ENCODE measurements at regions not wholly inside any gene's neighbourhood (a gene's known extent, or its start where the extent isn't known, plus 50 kb on each side); places are given as distances from the start of the nearest gene placed in this dataset.

DNA sequence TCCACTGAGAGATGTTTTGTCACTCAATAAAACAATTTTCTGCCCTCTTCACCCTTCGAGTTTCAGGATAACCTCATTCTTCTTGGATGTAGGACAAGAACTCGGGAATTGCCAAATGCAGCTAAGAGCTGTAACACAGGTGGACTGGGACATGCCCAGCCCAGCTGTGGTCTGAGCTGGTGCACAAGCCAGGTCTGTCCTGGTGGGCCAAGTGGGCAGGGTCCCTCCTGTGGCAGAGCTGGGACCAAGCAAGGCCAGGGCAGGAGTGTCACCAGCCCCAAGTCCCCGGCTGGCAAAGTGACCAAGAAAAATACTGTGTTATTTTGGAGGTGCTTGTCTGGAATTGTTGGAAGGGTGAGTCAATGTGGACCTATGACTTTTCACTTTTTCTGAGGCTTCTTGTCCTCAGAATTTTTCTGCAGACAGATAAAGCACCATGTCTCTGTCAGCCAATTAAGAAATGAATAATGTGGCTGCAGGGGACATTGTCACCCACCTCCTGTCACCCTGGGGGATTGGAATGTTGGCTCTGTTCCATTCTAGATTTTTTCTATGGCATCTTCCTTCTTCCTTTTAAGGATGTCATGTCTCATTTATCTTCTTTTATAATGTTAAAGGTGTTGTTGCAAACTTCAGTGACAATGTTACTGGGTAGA lies 645.2 kb upstream of the EPHA6 start:
- no peak for DNase-seq (ENCODE audit: low read depth)

DNA sequence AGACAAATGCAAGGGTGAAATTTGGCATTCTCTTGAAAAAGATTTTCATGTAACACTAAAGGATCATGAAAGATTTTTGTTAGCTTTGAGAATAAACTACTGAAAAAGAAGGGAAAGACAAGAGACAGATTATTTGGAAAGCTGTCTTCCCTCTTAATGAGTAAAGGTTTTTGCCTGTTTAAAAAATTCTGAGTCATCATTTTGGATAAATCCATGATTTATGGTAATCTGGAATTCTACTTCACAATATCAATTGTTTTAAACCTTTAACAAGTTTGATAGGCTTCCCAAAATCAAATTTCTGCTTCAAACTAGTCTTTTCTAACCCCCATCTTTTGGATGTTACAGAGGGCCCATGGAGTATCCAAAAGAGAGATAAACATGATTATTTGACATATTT lies 641.5 kb upstream of the EPHA6 start:
- DNase-seq (ENCODE audit: low read depth): no peak

DNA sequence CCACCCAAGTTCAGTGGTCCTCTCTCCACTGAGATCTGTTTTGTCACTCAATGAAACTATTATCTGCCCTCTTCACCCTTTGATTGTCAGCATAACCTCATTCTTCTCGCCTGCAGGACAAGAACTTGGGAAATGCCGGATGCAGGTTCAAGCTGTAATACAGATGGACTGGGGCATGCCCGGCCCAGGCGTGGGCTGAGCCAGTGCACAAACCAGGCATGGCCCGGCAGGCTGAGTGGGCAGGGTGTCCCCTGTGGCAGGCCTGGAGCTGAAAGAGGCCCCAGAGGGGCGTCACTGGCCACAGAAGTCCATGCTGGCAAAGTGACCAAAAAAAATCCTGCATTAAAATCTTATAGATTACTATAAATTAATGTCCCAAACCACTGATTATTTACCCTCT lies 638.9 kb upstream of the EPHA6 start:
- no peak for DNase-seq (ENCODE audit: low read depth)

DNA sequence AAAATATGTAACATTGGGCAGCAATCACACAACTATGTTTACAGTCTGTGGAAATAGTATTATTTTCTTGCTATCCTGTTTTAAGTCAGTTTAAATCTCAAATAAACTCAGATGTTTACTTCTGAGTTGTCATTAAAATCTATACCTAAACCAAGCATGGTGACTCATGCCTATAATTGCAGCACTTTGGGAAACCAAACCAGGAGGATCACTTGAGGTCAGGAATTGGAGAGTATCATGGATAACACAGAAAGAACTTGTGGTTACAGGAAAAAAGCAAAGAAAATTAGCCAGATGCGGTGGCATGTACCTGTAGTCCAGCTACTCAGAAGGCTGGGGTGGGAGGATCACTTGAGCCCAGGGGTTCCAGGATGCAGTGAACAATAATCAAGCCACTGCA lies 631.6 kb upstream of the EPHA6 start:
- DNase-seq (ENCODE audit: low read depth): no peak

DNA sequence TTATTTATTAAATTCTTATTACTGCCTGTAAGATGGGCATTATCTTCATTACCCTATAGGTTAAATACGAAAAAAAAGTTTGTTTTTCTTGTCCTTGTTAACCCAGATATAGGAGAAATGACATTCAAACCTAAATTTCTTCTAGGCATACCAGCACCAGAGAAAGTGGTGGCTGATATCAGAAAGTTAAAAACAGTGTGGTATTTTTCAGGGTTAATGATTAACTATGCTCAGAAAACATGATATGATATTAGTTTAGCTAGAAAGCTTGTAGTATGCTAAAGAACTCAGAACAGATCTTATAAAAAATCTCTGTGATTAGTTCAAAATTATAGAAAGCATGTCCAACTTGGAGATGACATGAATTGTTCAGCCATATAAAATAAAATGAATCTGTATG lies 630.5 kb upstream of the EPHA6 start:
- no peak for DNase-seq (ENCODE audit: low read depth)

DNA sequence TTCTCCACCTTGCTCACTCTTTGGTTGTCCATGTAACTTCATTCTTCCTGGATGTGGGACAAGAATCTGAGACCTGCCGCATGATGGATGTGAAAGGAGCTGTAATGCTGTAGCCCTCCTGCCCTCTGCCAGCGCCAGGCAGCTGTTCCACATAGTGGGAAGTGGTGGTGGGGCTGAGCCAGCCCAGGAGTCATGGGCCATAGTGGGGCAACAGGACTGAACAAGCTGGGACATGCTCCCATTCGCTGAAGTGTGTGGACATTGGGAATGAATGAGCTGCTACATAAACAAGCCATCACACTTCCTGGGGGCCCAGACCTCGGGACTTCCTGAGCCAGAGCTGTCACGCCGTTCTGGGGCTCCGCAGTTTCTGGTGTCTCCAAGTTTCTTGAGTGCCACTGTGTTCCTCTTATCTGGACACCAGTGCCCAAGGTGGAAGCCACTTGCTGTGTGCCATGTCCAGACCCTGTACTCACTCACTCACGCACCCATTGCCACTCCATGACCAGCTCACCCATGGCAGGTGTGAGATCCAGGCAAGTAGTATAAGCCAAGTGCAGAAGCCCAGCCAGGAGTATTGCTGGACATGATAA lies 624.3 kb upstream of the EPHA6 start:
- DNase-seq (ENCODE audit: low read depth): no peak

DNA sequence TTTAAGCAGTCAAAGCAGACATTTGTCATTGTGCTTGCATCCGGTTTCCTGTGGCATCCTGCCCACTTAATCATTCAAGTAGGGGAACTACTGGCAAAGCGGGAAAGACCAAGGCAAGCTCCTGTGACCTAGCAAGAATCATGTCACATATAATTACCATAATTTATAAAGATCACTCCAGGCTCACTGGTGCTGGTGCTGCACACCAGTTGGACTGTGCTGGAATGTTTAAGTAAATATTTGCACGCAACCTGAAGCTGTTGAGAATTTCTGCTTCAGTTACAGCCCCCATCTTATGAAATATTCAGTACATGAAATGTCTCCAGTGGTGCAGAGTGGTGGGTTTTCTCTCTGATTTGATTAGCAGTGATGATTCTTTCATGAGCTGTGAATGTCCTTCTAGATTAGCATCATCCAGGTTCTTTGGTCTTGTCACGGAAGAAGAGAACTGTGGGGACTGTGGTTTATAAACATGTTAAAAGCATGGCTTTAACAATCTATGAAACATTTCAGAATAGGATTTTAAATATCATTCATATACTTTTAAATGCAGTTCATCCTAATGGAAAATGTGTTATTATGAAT lies 621.3 kb upstream of the EPHA6 start:
- no peak for DNase-seq (ENCODE audit: low read depth)

DNA sequence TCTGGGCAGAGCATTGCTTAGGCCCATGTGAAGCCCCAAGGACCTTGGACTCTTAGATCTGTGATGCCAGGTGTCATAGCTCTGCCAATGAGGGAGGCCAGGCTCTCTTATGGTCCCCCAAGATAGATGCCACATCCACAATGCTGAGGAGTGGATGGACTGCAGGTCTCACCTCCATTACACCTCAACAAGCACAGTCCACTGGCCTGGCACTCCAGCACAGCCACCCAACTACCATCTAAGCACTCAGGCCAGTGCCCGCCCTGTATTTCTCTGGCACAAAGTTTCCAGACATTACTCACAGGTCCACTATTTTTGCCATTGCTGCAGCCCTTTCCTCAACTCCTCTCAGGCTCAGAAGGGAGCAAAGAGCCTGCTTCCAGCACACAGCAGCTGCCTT lies 613.5 kb upstream of the EPHA6 start:
- DNase-seq (ENCODE audit: low read depth): no peak

DNA sequence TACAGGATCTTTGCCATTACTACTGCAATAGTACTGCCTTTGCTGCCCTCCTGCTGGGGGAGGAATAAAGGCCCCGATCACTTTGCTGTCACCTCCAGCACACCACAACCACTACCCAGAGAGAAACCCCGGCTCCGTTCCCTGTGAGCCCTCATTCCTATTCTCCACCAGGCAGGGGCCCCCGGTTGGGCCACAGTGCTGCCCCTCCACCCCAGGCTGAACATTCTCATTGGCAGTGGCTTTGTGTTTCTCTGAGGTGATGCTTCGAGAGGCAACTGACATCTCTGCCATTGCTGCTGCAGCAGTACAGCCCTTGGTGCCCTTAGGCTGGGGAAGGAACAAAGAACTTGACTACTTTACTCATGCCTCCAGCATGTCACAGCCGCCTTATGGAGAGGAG lies 612.9 kb upstream of the EPHA6 start:
- DNase-seq (ENCODE audit: low read depth): no peak

DNA sequence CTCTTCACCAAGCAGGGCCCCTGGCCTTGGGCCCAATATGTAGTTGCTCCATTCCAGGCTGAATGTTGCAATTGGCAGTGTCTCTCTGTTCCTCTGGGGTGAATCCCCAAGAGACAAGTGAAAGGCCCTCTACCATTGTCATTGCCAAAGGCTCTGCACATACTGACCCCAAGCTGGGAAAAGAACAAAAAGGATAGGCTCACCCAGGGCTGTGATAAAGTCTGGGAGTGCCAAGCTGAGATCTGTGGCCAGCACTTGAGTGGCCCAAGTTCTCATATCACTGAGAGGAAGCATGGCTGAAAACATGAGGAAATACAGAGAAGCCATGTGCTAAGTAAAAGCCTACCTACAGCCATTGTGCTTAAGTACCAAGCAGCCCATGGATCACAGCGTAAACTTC lies 612.2 kb upstream of the EPHA6 start:
- no peak for DNase-seq (ENCODE audit: low read depth)

DNA sequence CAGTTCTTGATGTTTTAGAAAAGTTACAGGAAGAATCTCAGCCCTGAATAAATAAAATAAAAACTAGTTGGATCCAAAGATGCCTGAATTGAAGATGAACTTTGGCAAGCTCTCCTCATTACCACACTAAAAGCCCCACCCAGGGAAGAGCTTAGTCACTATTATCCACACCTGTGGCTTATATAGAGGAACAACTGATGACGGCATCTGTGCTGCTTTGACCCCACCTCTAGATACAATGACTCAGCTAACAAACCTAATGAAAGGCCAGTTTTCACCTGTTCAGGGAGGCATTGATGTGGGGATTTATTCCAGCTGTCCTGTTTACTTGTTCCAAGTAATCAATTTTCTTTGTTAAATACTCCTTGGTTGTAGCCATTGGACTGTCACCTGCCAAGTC lies 604.7 kb upstream of the EPHA6 start:
- DNase-seq (ENCODE audit: low read depth): no peak

DNA sequence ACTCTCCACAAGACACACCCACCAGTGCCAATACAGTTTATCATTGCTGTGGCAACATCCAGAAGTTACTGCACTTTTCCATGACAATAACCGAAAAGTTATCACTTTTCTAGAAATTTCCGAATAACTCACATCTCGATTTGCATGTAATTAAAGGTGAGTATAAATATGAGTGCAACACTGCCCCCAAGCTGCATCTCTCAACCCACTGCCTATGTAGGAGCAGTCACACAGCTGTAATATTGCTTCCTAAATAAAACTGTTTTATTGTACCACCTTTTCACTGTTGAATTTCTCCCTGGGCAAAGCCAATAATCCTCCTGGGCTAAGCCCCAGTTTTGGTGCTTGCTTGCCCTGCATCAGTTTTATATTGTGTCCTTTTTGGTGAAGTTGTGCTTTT lies 601.0 kb upstream of the EPHA6 start:
- DNase-seq (ENCODE audit: low read depth): no peak

DNA sequence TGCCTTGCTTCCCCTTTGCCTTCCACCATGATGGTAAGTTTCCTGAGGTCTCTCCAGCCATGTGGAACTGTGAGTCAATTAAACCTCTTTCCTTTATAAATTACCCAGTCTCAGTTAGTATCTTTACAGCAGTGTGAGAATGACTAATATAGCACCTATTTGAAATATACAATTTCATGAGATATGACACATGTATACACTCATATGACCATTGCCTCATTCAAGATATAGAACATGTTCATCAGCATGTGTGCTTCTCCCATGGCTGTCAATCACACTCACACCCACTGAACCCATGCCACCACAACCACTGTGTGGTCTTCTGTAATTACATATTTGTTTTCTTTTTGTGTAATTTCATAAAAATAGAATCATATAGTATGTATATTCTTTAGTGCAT lies 599.5 kb upstream of the EPHA6 start:
- no peak for DNase-seq (ENCODE audit: low read depth)

DNA sequence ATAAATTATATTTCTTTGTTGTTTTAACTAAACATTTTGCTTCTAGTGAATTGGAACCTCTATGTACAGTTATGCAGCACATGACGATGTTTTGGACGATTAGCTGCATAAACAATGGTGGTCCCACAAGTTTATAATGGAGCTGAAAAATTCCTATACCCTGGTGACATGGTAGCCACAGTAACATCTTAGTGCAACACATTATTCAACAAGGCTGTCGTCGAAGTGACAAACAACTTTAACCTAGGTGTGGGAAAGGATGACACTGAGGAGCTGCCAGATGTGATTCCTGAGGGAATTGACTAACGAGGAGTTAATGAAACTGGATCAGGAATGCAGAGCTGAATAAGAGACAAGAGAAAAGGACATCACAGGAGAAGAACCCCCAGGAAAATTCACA lies 588.9 kb upstream of the EPHA6 start:
- no peak for DNase-seq (ENCODE audit: low read depth)

DNA sequence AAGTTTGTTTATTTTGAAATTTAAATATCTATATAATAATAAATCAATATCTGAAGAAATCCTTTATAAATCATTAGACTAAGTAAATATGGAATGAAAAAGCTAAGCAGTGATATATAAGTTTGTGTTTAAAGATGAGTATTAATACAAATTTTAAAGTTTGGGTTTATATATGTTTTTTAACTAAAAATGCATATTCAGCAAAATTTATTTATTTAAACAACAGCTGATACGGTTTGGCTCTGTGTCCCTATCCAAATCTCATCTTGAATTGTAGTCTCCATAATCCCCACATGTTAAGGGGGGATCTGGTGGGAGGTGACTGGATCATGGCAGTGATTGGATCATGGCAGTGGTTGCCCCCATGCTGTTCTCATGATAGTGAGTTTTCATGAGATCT lies 580.7 kb upstream of the EPHA6 start:
- DNase-seq (ENCODE audit: low read depth): no peak

DNA sequence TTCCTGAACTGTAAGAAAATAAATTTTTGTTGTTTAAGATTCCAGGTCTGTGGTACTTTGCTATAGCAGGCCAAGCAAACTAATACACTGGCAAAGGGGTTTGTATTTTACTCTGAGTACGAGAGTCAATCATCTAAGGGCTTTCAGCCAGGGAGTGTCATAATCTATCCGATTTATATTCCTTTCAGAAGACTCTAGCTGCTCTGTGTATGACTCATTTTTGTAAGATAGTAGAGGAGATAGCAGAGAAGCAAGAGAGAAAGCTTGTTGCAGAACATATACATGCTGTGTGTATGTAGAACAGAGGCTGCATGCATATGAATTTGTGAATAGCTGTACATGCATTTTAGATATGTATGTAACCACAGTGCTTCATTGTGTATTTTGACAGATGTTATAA lies 577.9 kb upstream of the EPHA6 start:
- no peak for DNase-seq (ENCODE audit: low read depth)

DNA sequence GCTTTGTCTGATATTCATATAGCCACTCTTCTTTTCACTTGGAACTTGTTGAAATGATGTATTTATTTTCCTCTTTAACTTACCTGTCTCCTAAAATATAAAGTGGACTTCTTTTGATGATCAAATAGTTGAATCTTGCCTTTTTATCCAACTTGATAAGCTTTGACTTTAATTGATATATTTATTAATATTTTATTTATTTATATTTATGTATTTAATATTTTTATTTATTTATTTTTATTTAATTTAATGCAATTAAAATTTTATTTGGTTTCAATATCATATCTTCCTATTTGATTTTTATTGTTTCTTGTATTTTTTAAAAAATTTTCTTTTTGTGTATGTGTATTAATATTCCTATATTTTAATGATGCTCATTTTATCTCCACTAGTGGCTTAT lies 555.1 kb upstream of the EPHA6 start:
- DNase-seq (ENCODE audit: low read depth): no peak

DNA sequence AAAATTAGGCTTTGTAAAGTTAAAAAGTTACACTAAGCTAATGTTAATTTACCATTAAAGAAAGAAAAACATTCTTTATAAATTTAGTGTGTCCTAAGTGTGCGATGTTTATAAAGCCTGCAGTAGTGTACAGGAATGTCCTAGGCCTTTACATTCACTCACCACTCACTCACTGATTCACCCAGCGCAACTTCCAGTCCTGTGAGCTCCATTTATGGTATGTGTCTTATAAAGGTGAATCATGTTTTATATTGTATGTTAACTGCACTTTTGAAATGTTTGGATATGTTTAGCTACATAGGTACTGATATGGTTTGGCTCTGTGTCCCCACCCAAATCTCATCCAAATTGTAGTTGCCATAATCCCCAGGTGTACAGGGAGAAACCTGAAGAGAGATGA lies 549.7 kb upstream of the EPHA6 start:
- DNase-seq (ENCODE audit: low read depth): no peak

DNA sequence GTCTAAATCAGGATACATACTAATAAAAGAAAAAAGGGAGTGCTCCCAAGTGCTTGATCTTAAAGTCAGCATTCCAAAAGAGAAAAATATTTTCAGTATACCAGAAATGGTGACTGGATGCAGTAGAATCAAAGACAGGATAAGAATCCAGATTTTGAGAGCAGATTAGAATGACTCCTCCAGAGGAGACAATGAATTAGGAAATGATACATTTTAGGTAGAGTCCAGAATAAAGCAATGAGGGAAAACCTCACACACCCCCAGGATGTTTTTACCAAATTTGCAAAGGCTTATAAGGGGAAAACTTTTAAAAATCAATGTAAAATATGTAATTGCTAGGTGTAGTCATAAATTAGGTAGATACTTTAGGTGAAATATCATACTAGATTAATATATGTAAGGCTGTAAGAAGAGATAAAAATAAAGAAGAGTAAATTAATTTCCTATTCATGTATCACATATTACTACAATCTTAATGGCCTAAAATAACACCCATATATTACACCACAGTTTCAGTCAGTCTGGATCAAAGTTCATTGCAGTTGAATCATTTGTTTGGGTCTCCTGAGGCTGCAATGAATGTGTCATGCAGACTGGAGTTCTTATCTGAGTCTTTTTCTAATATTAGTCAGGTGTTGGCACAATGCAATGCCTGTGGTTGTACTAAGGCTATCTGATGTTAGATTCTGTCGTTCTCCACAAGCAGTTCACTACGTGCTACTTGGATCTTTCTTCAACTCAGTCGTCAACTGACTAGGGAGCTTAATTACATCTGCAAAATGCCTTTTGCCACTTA lies 547.8 kb upstream of the EPHA6 start:
- DNase-seq (ENCODE audit: low read depth): peak; percentile 66

DNA sequence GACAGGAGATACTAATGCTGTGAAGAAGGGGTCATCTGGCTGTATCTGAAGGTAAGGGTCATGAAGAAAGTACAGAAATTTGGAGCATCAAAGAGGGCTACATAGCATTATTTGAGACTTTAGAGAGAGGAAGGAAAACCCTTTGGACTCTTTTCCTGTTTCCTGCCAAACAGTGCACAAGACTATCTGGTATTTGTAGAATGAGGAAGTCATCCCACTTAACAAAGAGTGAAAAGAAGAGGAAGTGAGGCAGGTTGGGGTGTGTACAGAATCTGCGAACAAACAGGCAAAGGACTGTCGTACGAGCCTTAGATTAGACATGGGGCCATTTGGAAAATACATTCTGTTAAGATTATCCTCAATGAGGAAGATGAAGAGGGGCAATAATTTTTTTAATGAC lies 546.8 kb upstream of the EPHA6 start:
- no peak for DNase-seq (ENCODE audit: low read depth)

DNA sequence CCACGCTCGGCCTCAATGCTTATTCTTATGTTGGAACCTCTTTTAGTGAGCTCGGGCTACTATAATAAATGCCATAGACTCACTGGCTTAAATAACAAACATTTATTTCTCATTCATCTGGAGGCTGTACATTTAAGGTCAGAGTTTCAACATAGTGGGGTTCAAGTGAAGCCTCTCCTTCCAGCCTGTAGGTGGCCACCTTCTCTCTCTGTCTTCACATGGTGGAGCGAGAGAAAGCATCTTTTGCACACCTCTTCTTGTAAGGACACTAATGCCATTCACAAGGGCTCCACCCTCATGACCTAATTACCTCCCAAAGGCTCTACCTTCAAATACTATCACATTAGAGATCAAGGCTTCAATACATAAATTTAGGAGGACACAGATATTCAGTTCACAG lies 520.3 kb upstream of the EPHA6 start:
- no peak for DNase-seq (ENCODE audit: low read depth)

DNA sequence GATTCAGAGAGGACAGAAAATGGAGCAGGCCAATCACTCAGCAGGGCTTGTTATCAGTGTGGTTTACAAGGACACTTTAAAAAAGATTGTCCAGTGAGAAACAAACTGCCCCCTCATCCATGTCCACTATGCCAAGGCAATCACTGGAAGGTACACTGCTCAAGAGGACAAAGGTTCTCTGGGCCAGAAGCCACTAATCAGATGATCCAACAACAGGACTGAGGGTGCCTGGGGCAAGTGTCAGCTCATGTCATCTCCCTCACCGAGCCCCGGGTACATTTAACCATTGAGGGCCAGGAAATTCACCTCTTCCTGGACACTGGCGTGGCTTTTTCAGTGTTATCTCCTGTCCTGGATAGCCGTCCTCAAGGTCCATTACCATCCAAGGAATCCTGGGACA lies 513.7 kb upstream of the EPHA6 start:
- DNase-seq (ENCODE audit: low read depth): no peak

DNA sequence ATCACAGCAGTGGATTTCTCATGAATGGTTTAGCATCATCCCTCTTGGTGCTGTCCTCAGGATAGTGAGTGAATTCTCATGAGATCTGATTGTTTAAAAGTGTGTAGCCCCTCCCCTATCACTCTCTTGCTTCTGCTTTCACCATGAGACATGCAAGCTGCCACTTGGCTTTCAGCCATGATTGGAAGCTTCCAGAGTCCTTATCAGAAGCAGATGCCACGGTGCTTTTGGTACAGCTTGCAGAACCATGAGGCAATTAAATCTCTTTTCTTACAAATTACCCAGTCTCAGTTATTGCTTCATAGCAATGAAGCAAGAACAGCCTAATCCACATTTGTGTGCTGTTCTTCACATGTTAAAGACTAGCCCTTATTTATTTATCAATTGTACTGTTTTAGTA lies 495.2 kb upstream of the EPHA6 start:
- DNase-seq (ENCODE audit: low read depth): no peak
